Limb (tissue), 2 donors: ENCODE measurements at regions not wholly inside any gene's neighbourhood (a gene's known extent, or its start where the extent isn't known, plus 50 kb on each side); places are given as distances from the start of the nearest gene placed in this dataset.
"Not testable (repeated sequence)": the region's sequence is repeated elsewhere in the genome, so short reads cannot be mapped to it uniquely, and the experiment has no call there.

Experiments
- DNase-seq, 2 donors: peaks; one replicate each; pipeline ENCODE4 v3.0.0-alpha.2; 2016; ENCODE audit errors: extremely low spot score in 2 of 2

- peak in 1 of 2 donors; percentile 6 for DNase-seq
These were observed 51.3 kb upstream of the SUB1 start for GRCh38 chr5:32534041-32534440.

GRCh38 chr5:32531885-32532520, 53.4 kb upstream of the SUB1 start:
- peak in 1 of 2 donors; percentile 13 for DNase-seq

GRCh38 chr5:32527321-32527720, 58.0 kb upstream of the SUB1 start:
- not testable (repeated sequence) for DNase-seq

GRCh38 chr5:32526810-32527209, 58.5 kb upstream of the SUB1 start:
- DNase-seq = no peak

- DNase-seq = no peak
These were observed 61.7 kb upstream of the SUB1 start for GRCh38 chr5:32523625-32524024.

- no peak for DNase-seq
These were observed 62.8 kb upstream of the SUB1 start for GRCh38 chr5:32522429-32523143.

- no peak for DNase-seq
These were observed 63.9 kb upstream of the SUB1 start for GRCh38 chr5:32521481-32521880.

GRCh38 chr5:32520972-32521371, 64.4 kb upstream of the SUB1 start:
- no peak for DNase-seq

- DNase-seq = no peak
These were observed 65.0 kb upstream of the SUB1 start for GRCh38 chr5:32520356-32520755.

GRCh38 chr5:32519508-32519907, 65.8 kb upstream of the SUB1 start:
- no peak for DNase-seq

- no peak for DNase-seq
These were observed 70.3 kb upstream of the ZFR start for GRCh38 chr5:32514806-32515205.

GRCh38 chr5:32512926-32513325, 68.4 kb upstream of the ZFR start:
- no peak for DNase-seq

- no peak for DNase-seq
These were observed 67.3 kb upstream of the ZFR start for GRCh38 chr5:32511776-32512374.

GRCh38 chr5:32510860-32511259, 66.3 kb upstream of the ZFR start:
- DNase-seq = no peak

GRCh38 chr5:32508806-32509805, 64.6 kb upstream of the ZFR start:
- no peak for DNase-seq

GRCh38 chr5:32507738-32508434, 63.3 kb upstream of the ZFR start:
- peak in 1 of 2 donors; percentile 26 for DNase-seq

GRCh38 chr5:32506799-32507198, 62.3 kb upstream of the ZFR start:
- no peak for DNase-seq

GRCh38 chr5:32506201-32506661, 61.7 kb upstream of the ZFR start:
- peak; percentile 52 to 54 for DNase-seq

- peak; percentile 41 to 46 for DNase-seq
These were observed 61.2 kb upstream of the ZFR start for GRCh38 chr5:32505756-32506155.

GRCh38 chr5:32504989-32505596, 60.6 kb upstream of the ZFR start:
- peak; percentile 84 to 94 for DNase-seq
